ENCODE measurements at regions not wholly inside any gene's neighbourhood (a gene's known extent, or its start where the extent isn't known, plus 50 kb on each side); places are given as distances from the start of the nearest gene placed in this dataset.

GRCh38 chr10:47214520-47214919, 85.5 kb upstream of the GDF10 start:
- no peak for TF ChIP-seq CTCF (IDR thresholded peaks at IDR 0.05)
- no peak for TF ChIP-seq POLR2A (IDR thresholded peaks at IDR 0.05)
